Panc1 (cell line): ENCODE measurements at regions not wholly inside any gene's neighbourhood (a gene's known extent, or its start where the extent isn't known, plus 50 kb on each side); places are given as distances from the start of the nearest gene placed in this dataset.

ENCODE experiments used
- POLR2AphosphoS5 ChIP-seq: IDR thresholded peaks from 2 replicates; pipeline ENCODE4 v1.6.1; 2012; ENCODE audit warnings: mild to moderate bottlenecking, low read depth, low read length, moderate library complexity
- SIN3A ChIP-seq: IDR thresholded peaks from 2 replicates; pipeline ENCODE4 v1.6.1; 2012; ENCODE audit warnings: low read depth, mild to moderate bottlenecking, low read length, moderate library complexity, borderline replicate concordance; ENCODE audit not compliant: insufficient read depth
- TF ChIP-seq, protein P1 (sequence below): fragments of 450-650 bp; IDR thresholded peaks from 2 replicates; pipeline ENCODE4 v1.5.1; 2017; ENCODE audit warnings: mild to moderate bottlenecking
- TF ChIP-seq, protein P2 (sequence below), 2 experiments: IDR thresholded peaks; 2 replicates each; pipeline ENCODE4 v1.6.1; 2011 to 2012; ENCODE audit warnings: low read depth in 2 of 2, control low read depth in 1 of 2, low read length in 1 of 2, mild to moderate bottlenecking in 1 of 2, moderate library complexity in 1 of 2; ENCODE audit not compliant: insufficient read depth in 1 of 2

DNA sequence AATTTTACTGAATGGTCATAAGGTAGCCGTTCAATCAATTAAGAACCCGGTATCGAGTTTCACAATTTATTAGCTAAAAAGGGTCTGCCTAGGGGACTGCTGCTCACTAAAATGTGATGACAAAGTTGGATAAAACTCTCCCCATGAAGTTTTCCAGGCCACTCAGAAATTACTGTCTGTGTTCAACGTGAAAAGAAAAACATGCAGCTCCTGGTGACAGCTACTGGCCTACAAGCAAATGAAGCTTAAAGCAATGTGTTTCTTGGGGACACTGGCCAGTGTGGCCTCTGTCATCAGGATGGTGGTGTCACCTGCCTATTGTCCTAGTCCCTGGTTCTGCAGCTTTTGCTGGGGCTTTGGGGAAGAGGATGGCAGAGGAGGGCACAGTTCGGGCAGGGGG is 222.6 kb downstream of the WDR11 start:
- TF ChIP-seq, protein P1, sequence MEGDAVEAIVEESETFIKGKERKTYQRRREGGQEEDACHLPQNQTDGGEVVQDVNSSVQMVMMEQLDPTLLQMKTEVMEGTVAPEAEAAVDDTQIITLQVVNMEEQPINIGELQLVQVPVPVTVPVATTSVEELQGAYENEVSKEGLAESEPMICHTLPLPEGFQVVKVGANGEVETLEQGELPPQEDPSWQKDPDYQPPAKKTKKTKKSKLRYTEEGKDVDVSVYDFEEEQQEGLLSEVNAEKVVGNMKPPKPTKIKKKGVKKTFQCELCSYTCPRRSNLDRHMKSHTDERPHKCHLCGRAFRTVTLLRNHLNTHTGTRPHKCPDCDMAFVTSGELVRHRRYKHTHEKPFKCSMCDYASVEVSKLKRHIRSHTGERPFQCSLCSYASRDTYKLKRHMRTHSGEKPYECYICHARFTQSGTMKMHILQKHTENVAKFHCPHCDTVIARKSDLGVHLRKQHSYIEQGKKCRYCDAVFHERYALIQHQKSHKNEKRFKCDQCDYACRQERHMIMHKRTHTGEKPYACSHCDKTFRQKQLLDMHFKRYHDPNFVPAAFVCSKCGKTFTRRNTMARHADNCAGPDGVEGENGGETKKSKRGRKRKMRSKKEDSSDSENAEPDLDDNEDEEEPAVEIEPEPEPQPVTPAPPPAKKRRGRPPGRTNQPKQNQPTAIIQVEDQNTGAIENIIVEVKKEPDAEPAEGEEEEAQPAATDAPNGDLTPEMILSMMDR = no peak
- TF ChIP-seq SIN3A = no peak
- TF ChIP-seq, protein P2, sequence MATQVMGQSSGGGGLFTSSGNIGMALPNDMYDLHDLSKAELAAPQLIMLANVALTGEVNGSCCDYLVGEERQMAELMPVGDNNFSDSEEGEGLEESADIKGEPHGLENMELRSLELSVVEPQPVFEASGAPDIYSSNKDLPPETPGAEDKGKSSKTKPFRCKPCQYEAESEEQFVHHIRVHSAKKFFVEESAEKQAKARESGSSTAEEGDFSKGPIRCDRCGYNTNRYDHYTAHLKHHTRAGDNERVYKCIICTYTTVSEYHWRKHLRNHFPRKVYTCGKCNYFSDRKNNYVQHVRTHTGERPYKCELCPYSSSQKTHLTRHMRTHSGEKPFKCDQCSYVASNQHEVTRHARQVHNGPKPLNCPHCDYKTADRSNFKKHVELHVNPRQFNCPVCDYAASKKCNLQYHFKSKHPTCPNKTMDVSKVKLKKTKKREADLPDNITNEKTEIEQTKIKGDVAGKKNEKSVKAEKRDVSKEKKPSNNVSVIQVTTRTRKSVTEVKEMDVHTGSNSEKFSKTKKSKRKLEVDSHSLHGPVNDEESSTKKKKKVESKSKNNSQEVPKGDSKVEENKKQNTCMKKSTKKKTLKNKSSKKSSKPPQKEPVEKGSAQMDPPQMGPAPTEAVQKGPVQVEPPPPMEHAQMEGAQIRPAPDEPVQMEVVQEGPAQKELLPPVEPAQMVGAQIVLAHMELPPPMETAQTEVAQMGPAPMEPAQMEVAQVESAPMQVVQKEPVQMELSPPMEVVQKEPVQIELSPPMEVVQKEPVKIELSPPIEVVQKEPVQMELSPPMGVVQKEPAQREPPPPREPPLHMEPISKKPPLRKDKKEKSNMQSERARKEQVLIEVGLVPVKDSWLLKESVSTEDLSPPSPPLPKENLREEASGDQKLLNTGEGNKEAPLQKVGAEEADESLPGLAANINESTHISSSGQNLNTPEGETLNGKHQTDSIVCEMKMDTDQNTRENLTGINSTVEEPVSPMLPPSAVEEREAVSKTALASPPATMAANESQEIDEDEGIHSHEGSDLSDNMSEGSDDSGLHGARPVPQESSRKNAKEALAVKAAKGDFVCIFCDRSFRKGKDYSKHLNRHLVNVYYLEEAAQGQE (IDR thresholded peaks at IDR 0.05; ENCODE audit: insufficient read depth in 1 of 2, low read depth in 2 of 2, low read length in 1 of 2) = no peak
- no peak for TF ChIP-seq POLR2AphosphoS5
